GM19452 (cell line): ENCODE measurements at regions not wholly inside any gene's neighbourhood (a gene's known extent, or its start where the extent isn't known, plus 50 kb on each side); places are given as distances from the start of the nearest gene placed in this dataset.
"Not testable (repeated sequence)": the region's sequence is repeated elsewhere in the genome, so short reads cannot be mapped to it uniquely, and the experiment has no call there.

ENCODE experiments used
- ATAC-seq: cut with Tn5 transposase; IDR thresholded peaks from one replicate; pipeline ENCODE4 v1.9.1; 2021; ENCODE audit not compliant: unreplicated experiment

- ATAC-seq: not testable (repeated sequence)
Observed at GRCh38 chr14:106011631-106012360, 485.4 kb downstream of the TMEM121 start.

- ATAC-seq: not testable (repeated sequence)
Observed at GRCh38 chr14:106012361-106012725, 486.0 kb downstream of the TMEM121 start.

GRCh38 chr14:106013879-106014376 is 487.5 kb downstream of the TMEM121 start:
- ATAC-seq: no peak

GRCh38 chr14:106017952-106018351 is 491.6 kb downstream of the TMEM121 start:
- ATAC-seq: not testable (repeated sequence)

- ATAC-seq: no peak
Observed at GRCh38 chr14:106021832-106022231, 495.4 kb downstream of the TMEM121 start.

GRCh38 chr14:106022648-106023047 is 496.3 kb downstream of the TMEM121 start:
- ATAC-seq: not testable (repeated sequence)

GRCh38 chr14:106023411-106023810 is 497.0 kb downstream of the TMEM121 start:
- no peak for ATAC-seq

- no peak for ATAC-seq
Observed at GRCh38 chr14:106024983-106025604, 498.7 kb downstream of the TMEM121 start.

GRCh38 chr14:106026026-106026425 is 499.6 kb downstream of the TMEM121 start:
- ATAC-seq: no peak

- ATAC-seq: not testable (repeated sequence)
Observed at GRCh38 chr14:106027759-106028158, 501.4 kb downstream of the TMEM121 start.

- ATAC-seq: no peak
Observed at GRCh38 chr14:106029959-106030358, 503.6 kb downstream of the TMEM121 start.

GRCh38 chr14:106037380-106037779 is 511.0 kb downstream of the TMEM121 start:
- no peak for ATAC-seq

- ATAC-seq: no peak
Observed at GRCh38 chr14:106038263-106038662, 511.9 kb downstream of the TMEM121 start.

- no peak for ATAC-seq
Observed at GRCh38 chr14:106039400-106039799, 513.0 kb downstream of the TMEM121 start.

GRCh38 chr14:106044515-106044914 is 518.1 kb downstream of the TMEM121 start:
- ATAC-seq: no peak

- peak; percentile 66 for ATAC-seq
Observed at GRCh38 chr14:106044949-106045596, 518.7 kb downstream of the TMEM121 start.

- ATAC-seq: no peak
Observed at GRCh38 chr14:106051796-106052195, 525.4 kb downstream of the TMEM121 start.

- ATAC-seq: no peak
Observed at GRCh38 chr14:106055289-106055688, 528.9 kb downstream of the TMEM121 start.

- no peak for ATAC-seq
Observed at GRCh38 chr14:106058342-106058741, 532.0 kb downstream of the TMEM121 start.

- no peak for ATAC-seq
Observed at GRCh38 chr14:106060276-106060975, 534.0 kb downstream of the TMEM121 start.

GRCh38 chr14:106061877-106062500 is 535.6 kb downstream of the TMEM121 start:
- not testable (repeated sequence) for ATAC-seq
